HFFc6 (cell line): ENCODE measurements at regions not wholly inside any gene's neighbourhood (a gene's known extent, or its start where the extent isn't known, plus 50 kb on each side); places are given as distances from the start of the nearest gene placed in this dataset.

Experiments used
- DNase-seq: peaks from one replicate; pipeline ENCODE4 v3.0.0-alpha.2; 2018
- H3K27ac Mint-ChIP-seq: 2 replicates; pipeline ENCODE4 v1.8.0; 2020; ENCODE audit warnings: mild to moderate bottlenecking, mixed read lengths
- H3K27me3 Mint-ChIP-seq: 2 replicates; pipeline ENCODE4 v1.8.0; 2021; ENCODE audit warnings: mild to moderate bottlenecking, moderate library complexity, mixed read lengths; ENCODE audit not compliant: insufficient read depth
- H3K36me3 Mint-ChIP-seq: 2 replicates; pipeline ENCODE4 v1.8.0; 2021; ENCODE audit warnings: low read depth, mixed read lengths
- H3K4me1 Mint-ChIP-seq: 2 replicates; pipeline ENCODE4 v1.8.0; 2020; ENCODE audit warnings: low read depth, mixed read lengths
- H3K4me3 Mint-ChIP-seq: 2 replicates; pipeline ENCODE4 v1.8.0; 2020; ENCODE audit warnings: mild to moderate bottlenecking, moderate library complexity, mixed read lengths
- H3K9me3 Mint-ChIP-seq: 2 replicates; pipeline ENCODE4 v1.8.0; 2020; ENCODE audit warnings: mild to moderate bottlenecking, mixed read lengths
- CTCF ChIP-seq: fragments of 200-600 bp; sonication (generic); IDR thresholded peaks from 2 replicates; pipeline ENCODE4 v1.5.0; 2021; ENCODE audit warnings: antibody characterized with exemption, mild to moderate bottlenecking

GRCh38 chr4:24380957-24381665, 203.2 kb downstream of the DHX15 start:
- Mint-ChIP-seq H3K27ac (no peak overlapping the region), H3K9me3 (peaks cover 27% of the 10 kb centered on the region), H3K4me3 (no peak overlapping the region), H3K36me3 (no peaks in the 10 kb centered on the region), H3K4me1 (no peaks in the 10 kb centered on the region), H3K27me3 (no peaks in the 10 kb centered on the region; the same call in 1 of the 2 replicates)
- no peak for DNase-seq
- TF ChIP-seq CTCF = no peak

GRCh38 chr4:24373704-24374103, 210.7 kb downstream of the DHX15 start:
- no peaks in the 10 kb centered on the region for H3K4me1 Mint-ChIP-seq
- H3K9me3 Mint-ChIP-seq = peaks cover 20% of the 10 kb centered on the region; the same call in 1 of the 2 replicates
- no peaks in the 10 kb centered on the region; the same call in none of the 2 replicates for H3K27me3 Mint-ChIP-seq
- no peak overlapping the region for H3K4me3 Mint-ChIP-seq
- TF ChIP-seq CTCF = no peak
- DNase-seq = no peak
- no peaks in the 10 kb centered on the region for H3K36me3 Mint-ChIP-seq
- no peak overlapping the region for H3K27ac Mint-ChIP-seq

GRCh38 chr4:24372881-24373280, 211.5 kb downstream of the DHX15 start:
- no peaks in the 10 kb centered on the region for H3K36me3 Mint-ChIP-seq
- no peak overlapping the region for H3K4me3 Mint-ChIP-seq
- no peaks in the 10 kb centered on the region for H3K4me1 Mint-ChIP-seq
- H3K9me3 Mint-ChIP-seq = peaks cover 23% of the 10 kb centered on the region; the same call in 1 of the 2 replicates
- TF ChIP-seq CTCF = no peak
- no peaks in the 10 kb centered on the region; the same call in none of the 2 replicates for H3K27me3 Mint-ChIP-seq
- no peak overlapping the region for H3K27ac Mint-ChIP-seq
- DNase-seq = no peak

- TF ChIP-seq CTCF = no peak
- no peaks in the 10 kb centered on the region for H3K36me3 Mint-ChIP-seq
- H3K27me3 Mint-ChIP-seq = no peaks in the 10 kb centered on the region; the same call in none of the 2 replicates
Observed at GRCh38 chr4:24372341-24372740, 212.0 kb downstream of the DHX15 start.

GRCh38 chr4:24370421-24370820, 213.9 kb downstream of the DHX15 start:
- Mint-ChIP-seq H3K4me3 (no peak overlapping the region), H3K36me3 (no peaks in the 10 kb centered on the region), H3K9me3 (peaks cover 30% of the 10 kb centered on the region), H3K27me3 (no peaks in the 10 kb centered on the region; the same call in none of the 2 replicates), H3K4me1 (no peaks in the 10 kb centered on the region), H3K27ac (no peak overlapping the region)
- no peak for TF ChIP-seq CTCF
- no peak for DNase-seq

More at GRCh38 chr4:24372341-24372740, 212.0 kb downstream of the DHX15 start:
- Mint-ChIP-seq H3K4me1 (no peaks in the 10 kb centered on the region), H3K4me3 (no peak overlapping the region), H3K9me3 (peaks cover 25% of the 10 kb centered on the region; the same call in 1 of the 2 replicates), H3K27ac (no peak overlapping the region)
- no peak for DNase-seq
